SK-N-SH (cell line): ENCODE measurements at regions not wholly inside any gene's neighbourhood (a gene's known extent, or its start where the extent isn't known, plus 50 kb on each side); places are given as distances from the start of the nearest gene placed in this dataset.

Experiments
- CTCF ChIA-PET: fragments of 300-600, 350-600 bp; formaldehyde crosslinking; extraction: SDS; loops from one replicate; lab custom pipeline; 2021; lab: Yijun Ruan, JAX
- POLR2A ChIA-PET: fragments of 350-600 bp; sonication (Branson Sonifier 250); formaldehyde crosslinking; extraction: SDS; loops from one replicate; lab custom pipeline; 2020; ENCODE audit warnings: antibody characterized with exemption, inconsistent platforms; lab: Yijun Ruan, JAX
- DNase-seq: peaks from one replicate; pipeline ENCODE4 v3.0.0; 2012
- H2AFZ ChIP-seq: fragments of 200-600 bp; sonication (generic); 2 replicates; pipeline ENCODE4 v1.8.1; 2016; ENCODE audit warnings: antibody characterized with exemption, mild to moderate bottlenecking, low read depth
- H3F3A ChIP-seq: fragments of 200-600 bp; sonication (generic); replicated peaks from 2 replicates; pipeline ENCODE3; 2016; ENCODE audit warnings: antibody characterized with exemption, mild to moderate bottlenecking; ENCODE audit not compliant: insufficient read depth
- H3K27ac ChIP-seq, 2 experiments: fragments of 200-500 bp in 1 of 2; fragments of 200-600 bp in 1 of 2; sonication (Bioruptor generic) in 1 of 2; sonication (generic), shearing (Covaris generic) in 1 of 2; 2 replicates each; pipeline versions ENCODE4 v1.5.1 to v1.6.1; 2014 to 2016; ENCODE audit warnings: low read depth in 2 of 2, inconsistent platforms in 1 of 2, low read length in 1 of 2, mild to moderate bottlenecking in 1 of 2, mixed read lengths in 1 of 2
- H3K27me3 ChIP-seq: fragments of 200-600 bp; sonication (generic), shearing (Covaris generic); 2 replicates; pipeline ENCODE4 v1.6.1; 2016; ENCODE audit warnings: mixed run types; ENCODE audit not compliant: insufficient read depth
- H3K36me3 ChIP-seq, 2 experiments: fragments of 200-500 bp in 1 of 2; fragments of 200-600 bp in 1 of 2; sonication (Bioruptor generic) in 1 of 2; sonication (generic) in 1 of 2; replicated peaks in 1 of 2; 2 replicates each; pipeline versions ENCODE3 to v1.5.1; 2014 to 2016; ENCODE audit warnings: low read length in 1 of 2, mild to moderate bottlenecking in 1 of 2; ENCODE audit not compliant: insufficient read depth in 2 of 2, control insufficient read depth in 1 of 2
- H3K4me1 ChIP-seq, 2 experiments: fragments of 200-500 bp in 1 of 2; fragments of 200-600 bp in 1 of 2; sonication (Bioruptor generic) in 1 of 2; sonication (generic), shearing (Covaris generic) in 1 of 2; 2 replicates each; pipeline versions ENCODE4 v1.5.1 to v1.6.1; 2014 to 2016; ENCODE audit warnings: low read depth in 1 of 2, low read length in 1 of 2, mixed run types in 1 of 2; ENCODE audit not compliant: insufficient read depth in 2 of 2, control insufficient read depth in 1 of 2
- H3K4me2 ChIP-seq: fragments of 200-600 bp; sonication (generic), shearing (Covaris generic); 2 replicates; pipeline ENCODE4 v1.6.1; 2017; ENCODE audit warnings: mixed run types
- H3K4me3 ChIP-seq, 2 experiments: fragments of 200-500 bp in 1 of 2; fragments of 200-600 bp in 1 of 2; sonication (Bioruptor generic) in 1 of 2; sonication (generic), shearing (Covaris generic) in 1 of 2; 2 replicates each; pipeline versions ENCODE4 v1.5.1 to v1.8.1; 2014 to 2016; ENCODE audit warnings: low read depth in 2 of 2, inconsistent platforms in 1 of 2, low read length in 1 of 2, mild to moderate bottlenecking in 1 of 2, mixed read lengths in 1 of 2, moderate library complexity in 1 of 2
- H3K79me2 ChIP-seq: fragments of 200-600 bp; sonication (generic); 2 replicates; pipeline ENCODE4 v1.8.1; 2017; ENCODE audit warnings: mild to moderate bottlenecking; ENCODE audit not compliant: insufficient read depth
- H3K9ac ChIP-seq: fragments of 200-600 bp; sonication (generic); 2 replicates; pipeline ENCODE4 v1.6.1; 2017; ENCODE audit warnings: mixed run types
- H3K9me2 ChIP-seq: fragments of 200-600 bp; sonication (generic); 2 replicates; pipeline ENCODE4 v1.6.1; 2017; ENCODE audit warnings: mixed run types
- H3K9me3 ChIP-seq: fragments of 200-600 bp; sonication (generic); 2 replicates; pipeline ENCODE4 v1.6.1; 2017; ENCODE audit warnings: mixed run types, mild to moderate bottlenecking, moderate library complexity
- H4K20me1 ChIP-seq: fragments of 200-600 bp; sonication (generic); 2 replicates; pipeline ENCODE4 v1.6.1; 2017; ENCODE audit warnings: mild to moderate bottlenecking, mixed run types; ENCODE audit not compliant: insufficient read depth
- EZH2phosphoT487 ChIP-seq: fragments of 200-600 bp; sonication (generic); IDR thresholded peaks from 2 replicates; pipeline ENCODE4 v1.6.1; 2017; ENCODE audit warnings: low read depth, mixed run types, mild to moderate bottlenecking, antibody characterized with exemption, moderate library complexity, borderline replicate concordance
- FOSL2 ChIP-seq: IDR thresholded peaks from 2 replicates; pipeline ENCODE4 v1.4.0; 2012; ENCODE audit warnings: low read depth, mild to moderate bottlenecking, moderate library complexity, borderline replicate concordance
- FOXM1 ChIP-seq: IDR thresholded peaks from 2 replicates; pipeline ENCODE4 v1.4.0; 2012; ENCODE audit warnings: low read depth, mild to moderate bottlenecking
- GABPA ChIP-seq: IDR thresholded peaks from 2 replicates; pipeline ENCODE4 v1.4.0; 2012; ENCODE audit warnings: low read depth, mild to moderate bottlenecking
- GATA2 ChIP-seq: sonication (generic); formaldehyde crosslinking; IDR thresholded peaks from 2 replicates; pipeline ENCODE4 v1.5.0; 2020; ENCODE audit warnings: mild to moderate bottlenecking, missing genetic modification reagents
- IRF3 ChIP-seq: fragments of 150-350 bp; IDR thresholded peaks from 2 replicates; pipeline ENCODE4 v1.6.1; 2016; ENCODE audit warnings: mild to moderate bottlenecking, low read depth, low read length
- JUND ChIP-seq: IDR thresholded peaks from 2 replicates; pipeline ENCODE4 v1.4.0; 2012
- MAX ChIP-seq: IDR thresholded peaks from 2 replicates; pipeline ENCODE4 v1.4.0; 2012; ENCODE audit warnings: low read depth
- MEF2A ChIP-seq: IDR thresholded peaks from 2 replicates; pipeline ENCODE4 v1.4.0; 2012; ENCODE audit warnings: low read depth, borderline replicate concordance
- MXI1 ChIP-seq: IDR thresholded peaks from 2 replicates; pipeline ENCODE4 v1.6.1; 2012; ENCODE audit warnings: mild to moderate bottlenecking, low read depth, low read length, improper control_type of control experiment
- NFIC ChIP-seq: IDR thresholded peaks from 2 replicates; pipeline ENCODE4 v1.4.0; 2012; ENCODE audit warnings: borderline replicate concordance
- NRF1 ChIP-seq: IDR thresholded peaks from 2 replicates; pipeline ENCODE4 v1.6.1; 2012; ENCODE audit warnings: low read depth, mild to moderate bottlenecking, low read length
- REST ChIP-seq: IDR thresholded peaks from 2 replicates; pipeline ENCODE4 v1.6.1; 2012; ENCODE audit warnings: mild to moderate bottlenecking, low read depth, low read length, moderate library complexity
- RXRA ChIP-seq: IDR thresholded peaks from 2 replicates; pipeline ENCODE4 v1.4.0; 2012; ENCODE audit warnings: low read depth, mild to moderate bottlenecking, borderline replicate concordance
- SIN3A ChIP-seq: IDR thresholded peaks from 2 replicates; pipeline ENCODE4 v1.6.1; 2012; ENCODE audit warnings: low read depth, mild to moderate bottlenecking, low read length, moderate library complexity, borderline replicate concordance
- TAF1 ChIP-seq: IDR thresholded peaks from 2 replicates; pipeline ENCODE4 v1.6.1; 2012; ENCODE audit warnings: low read depth, mild to moderate bottlenecking, low read length, moderate library complexity, borderline replicate concordance
- TEAD4 ChIP-seq: IDR thresholded peaks from 2 replicates; pipeline ENCODE4 v1.4.0; 2012; ENCODE audit warnings: mild to moderate bottlenecking, borderline replicate concordance; ENCODE audit not compliant: insufficient read depth
- USF1 ChIP-seq: IDR thresholded peaks from 2 replicates; pipeline ENCODE4 v1.4.0; 2012; ENCODE audit warnings: low read depth, borderline replicate concordance
- YY1 ChIP-seq: IDR thresholded peaks from 2 replicates; pipeline ENCODE4 v1.4.0; 2012; ENCODE audit warnings: low read depth, mild to moderate bottlenecking
- WGBS: methylation state at CpG from one replicate; pipeline ENCODE4 v1.1.6; 2017; ENCODE audit warnings: low lambda C conversion rate; 5-methylcytosine and 5-hydroxymethylcytosine counted together

GRCh38 chr4:72969976-72970375 lies 99.5 kb downstream of the COX18 start (continued):
- TF ChIP-seq YY1: no peak
- TF ChIP-seq REST: no peak
- TF ChIP-seq GABPA: no peak
- no peak for TF ChIP-seq NRF1
- no peak for TF ChIP-seq TEAD4
- no peak for TF ChIP-seq IRF3
- no peak for TF ChIP-seq GATA2 (CRISPR knock-in tag)
- TF ChIP-seq NFIC: no peak
- no peak for TF ChIP-seq FOSL2

- Histone ChIP-seq H3K4me3 (no peak overlapping the region), H3K79me2 (no peaks in the 10 kb centered on the region), H3K9me3 (0 out of 2 replicates have a peak, but pooled peaks cover 4% of the 10 kb centered on the region), H3K9me2 (no peaks in the 10 kb centered on the region), H3F3A (peaks cover 12% of the 10 kb centered on the region), H4K20me1 (no peaks in the 10 kb centered on the region), H2AFZ (no peak overlapping the region), H3K27ac (no peak overlapping the region), H3K9ac (no peak overlapping the region), H3K27me3 (no peaks in the 10 kb centered on the region), H3K4me1 (peaks cover 0 to 16% of the 10 kb centered on the region in 2 experiments; a peak in 2 of 4 replicates), H3K36me3 (no peaks in the 10 kb centered on the region), H3K4me2 (no peak overlapping the region)
- ChIA-PET CTCF (no interaction called here), POLR2A (no interaction called here)
- 23% methylated on average over 1 of the region's 1 CpG for WGBS
- no peak for DNase-seq
- TF ChIP-seq NFIC (no peak), JUND (no peak), TEAD4 (no peak), FOSL2 (no peak), EZH2phosphoT487 (no peak), GABPA (no peak), MXI1 (no peak), FOXM1 (no peak), MEF2A (no peak), USF1 (no peak), TAF1 (no peak), RXRA (no peak), NRF1 (no peak), MAX (no peak), SIN3A (no peak)
Observed at GRCh38 chr4:72966652-72967051, 102.9 kb downstream of the COX18 start.
